Naive thymus-derived CD8-positive, alpha-beta T cell (primary cell): ENCODE measurements at regions not wholly inside any gene's neighbourhood (a gene's known extent, or its start where the extent isn't known, plus 50 kb on each side); places are given as distances from the start of the nearest gene placed in this dataset.

Experiments used
- ATAC-seq, 2 donors: fragments of 150-1000 bp; cut with Tn5 transposase in 1 of 2; sonication (Bioruptor Pico), chemical (Tn5 transposase) in 1 of 2; 1 replicate in 1 of 2; 2 replicates in 1 of 2; pipeline ENCODE4 v1.10.0; 2021; ENCODE audit warnings: mild to moderate bottlenecking in 2 of 2, moderate library complexity in 2 of 2
- POLR2A ChIA-PET: fragments of 350-600 bp; sonication (Branson Sonifier 250); formaldehyde crosslinking; loops from one replicate; lab custom pipeline; 2021; ENCODE audit warnings: antibody characterized with exemption; lab: Charles Lee
- DNase-seq, 10 donors: peaks; one replicate each; pipeline versions ENCODE4 v3.0.0 to v3.0.0-alpha.2; 2020 to 2022
- H3K27ac Mint-ChIP-seq, 10 donors: one replicate each; pipeline ENCODE4 v1.8.0; 2020 to 2022; ENCODE audit warnings: mild to moderate bottlenecking in 10 of 10, mixed read lengths in 10 of 10, moderate library complexity in 4 of 10, inconsistent platforms in 1 of 10
- H3K27me3 Mint-ChIP-seq, 5 donors: one replicate each; pipeline ENCODE4 v1.8.0; 2021 to 2022; ENCODE audit warnings: mixed read lengths in 5 of 5
- H3K36me3 Mint-ChIP-seq, 3 donors: one replicate each; pipeline ENCODE4 v1.8.0; 2020 to 2022; ENCODE audit warnings: mixed read lengths in 3 of 3, mild to moderate bottlenecking in 2 of 3, inconsistent platforms in 1 of 3
- H3K4me1 Mint-ChIP-seq, 4 donors: one replicate each; pipeline ENCODE4 v1.8.0; 2021 to 2022; ENCODE audit warnings: mixed read lengths in 4 of 4
- H3K4me3 Mint-ChIP-seq, 10 donors: one replicate each; pipeline ENCODE4 v1.8.0; 2020 to 2022; ENCODE audit warnings: mild to moderate bottlenecking in 10 of 10, mixed read lengths in 10 of 10, moderate library complexity in 6 of 10, inconsistent platforms in 1 of 10
- H3K9me3 Mint-ChIP-seq, 9 donors: one replicate each; pipeline ENCODE4 v1.8.0; 2020 to 2022; ENCODE audit warnings: mixed read lengths in 9 of 9, mild to moderate bottlenecking in 3 of 9, inconsistent platforms in 1 of 9, moderate library complexity in 1 of 9

DNA sequence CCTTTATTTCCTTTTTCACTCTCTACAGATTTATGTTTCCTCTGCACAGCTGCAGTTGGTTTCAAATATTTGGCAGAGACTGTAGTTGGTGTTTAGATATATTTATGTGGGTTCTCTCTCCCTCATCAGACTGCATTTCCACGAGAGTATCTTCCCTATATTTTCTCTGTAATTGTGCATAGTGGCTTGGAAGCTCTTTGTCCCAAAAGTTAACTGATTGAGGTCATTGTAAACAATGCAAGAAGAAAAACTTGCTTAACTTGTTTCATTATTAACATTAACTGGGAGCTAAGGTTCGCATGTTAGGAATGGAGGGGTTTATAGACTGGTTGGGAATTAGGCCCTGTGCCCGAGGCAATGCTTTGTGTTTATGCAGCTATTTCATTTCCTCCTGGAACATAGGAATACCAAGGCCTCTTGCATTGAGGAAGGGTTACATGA lies 216.9 kb upstream of the HMGA2 start:
- no peak overlapping the region for H3K4me3 Mint-ChIP-seq
- ATAC-seq (no peak), DNase-seq (no peak)
- POLR2A ChIA-PET: no interaction called here
- H3K27me3 Mint-ChIP-seq: peaks cover 0 to 17% (median 5%) of the 10 kb centered on the region in 5 donors
- H3K27ac Mint-ChIP-seq: no peak overlapping the region
- no peaks in the 10 kb centered on the region for H3K4me1 Mint-ChIP-seq
- H3K36me3 Mint-ChIP-seq: no peaks in the 10 kb centered on the region
- H3K9me3 Mint-ChIP-seq: peaks cover 0 to 3% (median 0%) of the 10 kb centered on the region in 9 donors

DNA sequence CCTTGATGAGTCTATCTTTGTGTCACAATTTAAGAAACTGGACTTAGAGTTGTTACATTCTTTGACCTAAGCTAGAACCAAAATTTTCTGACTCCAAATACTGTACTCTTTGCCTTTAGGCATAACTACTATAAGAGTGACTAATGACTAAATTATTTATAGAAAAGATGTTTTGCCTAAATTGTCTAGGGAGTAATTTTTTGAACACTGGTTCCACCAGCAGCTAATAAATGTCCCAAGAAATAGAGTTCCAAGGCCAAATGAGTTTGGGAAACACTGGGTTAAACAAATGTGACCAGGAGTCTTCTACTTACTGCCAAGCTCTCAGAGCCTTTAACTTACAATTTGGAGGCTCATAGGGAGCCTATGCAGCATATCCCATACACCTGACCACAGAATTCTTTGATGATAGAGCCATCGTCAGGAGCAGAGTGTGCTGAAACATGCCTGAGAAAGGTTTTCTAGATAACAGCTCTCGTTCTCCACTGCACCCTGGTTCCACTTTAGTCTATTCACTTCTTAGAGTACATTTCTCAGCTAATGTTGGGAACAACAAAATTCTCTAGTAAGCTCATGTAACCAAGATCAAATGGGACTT lies 215.9 kb upstream of the HMGA2 start:
- ATAC-seq: no peak
- POLR2A ChIA-PET: no interaction called here
- Mint-ChIP-seq H3K4me1 (no peaks in the 10 kb centered on the region), H3K27me3 (peaks cover 0 to 22% (median 5%) of the 10 kb centered on the region in 5 donors), H3K36me3 (no peaks in the 10 kb centered on the region), H3K4me3 (no peak overlapping the region), H3K9me3 (peaks cover 0 to 3% (median 2%) of the 10 kb centered on the region in 9 donors), H3K27ac (no peak overlapping the region)
- DNase-seq: no peak

DNA sequence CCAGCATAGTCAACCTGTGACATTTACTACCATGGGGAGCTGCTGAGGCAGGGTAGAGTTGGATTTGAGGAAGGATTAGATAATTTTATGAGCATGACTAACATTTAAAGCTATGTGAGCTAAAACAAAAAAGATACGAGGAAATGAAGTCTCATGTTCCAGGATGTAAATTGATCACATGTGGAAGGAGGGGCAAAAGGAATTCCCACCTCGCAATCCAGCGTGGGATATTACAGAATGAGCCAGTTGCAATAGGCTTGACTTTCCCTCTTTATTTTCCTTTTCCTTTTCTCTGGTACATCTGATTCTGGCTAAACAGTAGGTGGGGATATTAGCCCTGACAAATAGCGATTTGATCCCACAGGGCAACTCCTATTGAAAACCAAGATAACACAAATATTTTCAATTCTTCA lies 214.9 kb upstream of the HMGA2 start:
- Mint-ChIP-seq H3K27me3 (peaks cover 3 to 25% (median 9%) of the 10 kb centered on the region in 5 donors), H3K4me3 (no peak overlapping the region), H3K9me3 (peaks cover 0 to 4% (median 2%) of the 10 kb centered on the region in 9 donors), H3K4me1 (no peaks in the 10 kb centered on the region), H3K36me3 (no peaks in the 10 kb centered on the region), H3K27ac (no peak overlapping the region)
- DNase-seq (no peak), ATAC-seq (no peak)
- POLR2A ChIA-PET: no interaction called here

DNA sequence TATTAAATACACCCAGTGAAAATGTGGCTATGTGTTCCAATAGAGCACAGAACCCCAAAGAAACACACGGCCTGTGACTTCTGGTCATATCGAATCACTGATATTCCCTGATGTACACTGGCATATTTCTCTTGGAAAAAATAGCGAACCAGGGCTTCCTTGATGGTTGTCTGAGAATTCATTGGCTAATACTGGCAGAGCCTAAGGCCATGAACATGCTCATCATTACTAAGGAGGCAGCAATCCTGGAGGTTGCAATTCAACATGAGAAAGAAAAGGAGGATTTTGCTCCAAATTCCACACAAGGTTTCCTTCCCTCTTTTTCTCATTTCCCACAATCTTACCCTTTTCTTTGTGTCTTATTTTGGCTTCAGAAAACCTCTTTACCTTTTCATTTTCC lies 212.9 kb upstream of the HMGA2 start:
- H3K9me3 Mint-ChIP-seq: peaks cover 0 to 8% (median 2%) of the 10 kb centered on the region in 9 donors
- no peak overlapping the region for H3K4me3 Mint-ChIP-seq
- H3K36me3 Mint-ChIP-seq: no peaks in the 10 kb centered on the region
- H3K27me3 Mint-ChIP-seq: peaks cover 2 to 23% (median 8%) of the 10 kb centered on the region in 5 donors
- POLR2A ChIA-PET: no interaction called here
- ATAC-seq: no peak
- no peak overlapping the region for H3K27ac Mint-ChIP-seq
- no peaks in the 10 kb centered on the region for H3K4me1 Mint-ChIP-seq
- DNase-seq: no peak

DNA sequence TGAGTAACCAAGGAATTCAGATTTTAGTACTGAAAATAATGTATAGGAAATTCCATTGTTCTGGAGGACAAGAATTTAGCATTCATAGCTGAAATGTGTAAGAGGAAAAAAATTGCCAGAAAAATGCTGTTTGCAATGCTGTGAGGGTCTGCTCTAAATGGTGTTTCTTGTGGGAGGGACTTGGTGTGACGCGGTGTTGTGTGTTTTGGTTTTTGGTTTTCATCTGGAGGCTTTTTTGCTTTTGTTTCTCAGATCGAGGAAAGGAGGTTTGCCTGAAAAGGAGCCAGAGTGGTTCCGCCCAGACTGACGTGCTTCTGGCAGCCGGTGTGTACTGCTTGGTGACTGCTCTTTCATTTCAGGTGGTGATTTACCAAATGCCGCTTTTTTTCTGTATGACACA lies 211.8 kb upstream of the HMGA2 start:
- peaks cover 2 to 22% (median 10%) of the 10 kb centered on the region in 5 donors for H3K27me3 Mint-ChIP-seq
- H3K27ac Mint-ChIP-seq: no peak overlapping the region
- H3K36me3 Mint-ChIP-seq: no peaks in the 10 kb centered on the region
- ATAC-seq: no peak
- no peak overlapping the region for H3K4me3 Mint-ChIP-seq
- H3K4me1 Mint-ChIP-seq: no peaks in the 10 kb centered on the region
- no peak for DNase-seq
- H3K9me3 Mint-ChIP-seq: peaks cover 0 to 11% (median 2%) of the 10 kb centered on the region in 9 donors
- POLR2A ChIA-PET: no interaction called here

DNA sequence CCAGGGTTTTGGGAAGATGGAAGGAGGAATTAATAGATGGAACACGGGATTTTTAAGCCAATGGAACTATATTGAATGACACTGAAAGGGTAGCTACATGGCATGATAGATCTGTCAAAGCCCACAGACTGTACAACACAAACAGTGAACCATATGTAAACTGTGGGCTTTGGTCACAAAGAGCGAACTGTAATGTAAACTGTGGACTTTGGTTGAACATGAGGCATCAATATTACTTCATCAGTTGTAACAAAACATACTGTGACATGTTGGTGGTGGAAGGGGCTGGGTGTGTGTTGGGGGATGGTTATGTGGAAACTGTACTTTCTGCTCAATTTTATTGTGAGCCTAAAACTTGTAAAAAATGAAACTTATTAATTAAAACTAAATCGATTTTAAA lies 210.6 kb upstream of the HMGA2 start:
- no peak overlapping the region for H3K4me3 Mint-ChIP-seq
- H3K36me3 Mint-ChIP-seq: no peaks in the 10 kb centered on the region
- DNase-seq (no peak), ATAC-seq (no peak)
- H3K27ac Mint-ChIP-seq: no peak overlapping the region
- H3K4me1 Mint-ChIP-seq: no peaks in the 10 kb centered on the region
- POLR2A ChIA-PET: no interaction called here
- peaks cover 0 to 11% (median 0%) of the 10 kb centered on the region in 9 donors for H3K9me3 Mint-ChIP-seq
- peaks cover 2 to 26% (median 17%) of the 10 kb centered on the region in 5 donors for H3K27me3 Mint-ChIP-seq

DNA sequence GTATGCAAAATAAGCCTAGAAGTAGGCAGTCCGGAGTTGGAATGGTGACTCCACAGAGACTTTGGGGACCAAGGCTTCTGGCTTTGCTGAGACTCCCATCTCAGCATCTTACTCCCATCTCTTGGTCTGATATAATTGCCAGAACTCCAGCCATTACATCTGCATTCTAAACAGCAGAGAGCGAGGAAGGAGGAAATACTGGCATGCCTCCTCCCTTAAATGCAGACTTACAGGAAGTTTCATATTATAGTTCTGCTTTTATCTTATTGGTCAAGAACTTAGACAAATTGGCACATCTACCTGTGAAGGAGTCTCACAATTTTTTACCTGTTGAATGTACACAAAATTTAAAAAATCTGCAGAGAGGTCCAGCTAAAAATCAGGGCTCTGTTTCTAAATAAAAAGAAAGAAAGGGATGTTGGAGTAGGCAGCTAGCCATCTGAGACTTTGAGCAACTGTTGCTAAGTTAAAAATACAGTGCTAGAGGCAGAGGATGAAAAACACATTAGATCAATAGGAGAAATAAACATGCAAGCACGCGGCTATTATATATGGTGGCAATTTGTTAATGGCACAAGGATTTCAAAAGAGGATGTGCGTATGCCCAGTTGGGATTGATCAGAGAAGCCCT lies 209.9 kb upstream of the HMGA2 start:
- Mint-ChIP-seq H3K4me1 (no peaks in the 10 kb centered on the region), H3K36me3 (no peaks in the 10 kb centered on the region), H3K27me3 (peaks cover 5 to 31% (median 20%) of the 10 kb centered on the region in 5 donors), H3K9me3 (peaks cover 0 to 11% (median 0%) of the 10 kb centered on the region in 9 donors), H3K4me3 (no peak overlapping the region), H3K27ac (no peak overlapping the region)
- DNase-seq: no peak
- POLR2A ChIA-PET: no interaction called here
- ATAC-seq: no peak

DNA sequence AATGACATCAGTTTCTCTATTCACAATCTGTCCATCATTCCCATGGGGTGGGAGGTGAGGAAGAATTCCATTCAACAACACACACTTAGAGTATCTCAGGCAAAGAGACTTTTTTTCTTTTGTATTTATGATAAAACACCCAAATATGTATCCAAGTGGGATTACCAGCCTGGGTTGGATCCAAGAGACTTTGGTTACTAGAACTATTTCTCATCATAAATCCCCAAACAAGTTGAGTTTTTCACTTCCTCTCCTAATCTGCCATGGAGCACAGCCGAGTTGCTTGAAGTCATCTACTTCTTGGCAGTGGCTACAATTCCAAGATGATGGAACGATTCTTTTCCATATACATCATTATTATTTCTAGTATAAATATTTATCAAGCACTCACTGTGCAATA lies 209.2 kb upstream of the HMGA2 start:
- ATAC-seq: no peak
- H3K9me3 Mint-ChIP-seq: peaks cover 0 to 11% (median 0%) of the 10 kb centered on the region in 9 donors

DNA sequence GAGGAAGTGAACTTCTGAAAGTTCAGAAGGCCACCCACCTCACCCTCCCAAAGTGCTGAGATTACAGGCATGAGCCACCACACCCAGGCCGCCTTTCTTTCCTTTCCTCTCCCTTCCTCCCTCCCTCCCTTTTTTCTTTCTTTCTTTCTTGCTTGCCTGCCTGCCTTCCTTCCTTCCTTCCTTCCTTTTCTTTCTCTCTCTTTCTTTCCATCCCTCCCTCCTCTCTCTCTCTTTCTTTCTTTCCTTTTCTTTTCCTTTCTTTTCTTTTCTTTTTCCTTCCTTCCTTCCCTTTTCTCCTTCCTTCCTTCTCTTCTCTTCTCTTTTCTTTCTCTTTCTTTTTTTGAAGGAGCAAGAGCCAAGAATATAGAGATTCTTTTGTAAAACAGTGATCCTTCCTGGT lies 208.3 kb upstream of the HMGA2 start:
- Mint-ChIP-seq H3K4me1 (no peaks in the 10 kb centered on the region), H3K27ac (no peak overlapping the region), H3K27me3 (peaks cover 5 to 31% (median 20%) of the 10 kb centered on the region in 5 donors), H3K4me3 (no peak overlapping the region), H3K36me3 (no peaks in the 10 kb centered on the region), H3K9me3 (peaks cover 0 to 11% (median 0%) of the 10 kb centered on the region in 9 donors)
- DNase-seq (no peak), ATAC-seq (no peak)
- POLR2A ChIA-PET: no interaction called here

More for the DNA sequence above, 209.2 kb upstream of the HMGA2 start:
- DNase-seq: no peak
- Mint-ChIP-seq H3K27me3 (peaks cover 5 to 32% (median 20%) of the 10 kb centered on the region in 5 donors), H3K4me3 (no peak overlapping the region), H3K36me3 (no peaks in the 10 kb centered on the region), H3K4me1 (no peaks in the 10 kb centered on the region), H3K27ac (no peak overlapping the region)
- POLR2A ChIA-PET: no interaction called here

DNA sequence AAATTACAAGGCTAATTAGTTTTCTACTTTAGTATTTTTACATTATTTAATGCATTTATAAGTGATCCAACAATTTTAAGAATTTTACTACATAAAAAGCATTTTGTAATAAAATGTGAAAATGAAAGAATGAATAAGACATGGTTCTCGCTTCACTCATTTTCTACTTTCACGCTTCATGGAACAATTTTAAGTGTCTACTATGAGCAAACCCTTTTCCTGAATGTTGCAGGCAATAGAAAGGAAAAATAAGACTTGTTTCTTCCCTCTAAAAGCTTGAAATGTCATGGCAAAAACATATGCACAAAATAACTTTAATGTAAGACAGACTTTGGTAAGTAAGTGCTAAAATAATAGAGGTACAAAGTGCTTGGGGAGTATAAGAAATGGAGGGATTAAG lies 205.7 kb upstream of the HMGA2 start:
- peaks cover 0 to 11% (median 0%) of the 10 kb centered on the region in 9 donors for H3K9me3 Mint-ChIP-seq
- H3K27me3 Mint-ChIP-seq: peaks cover 5 to 31% (median 20%) of the 10 kb centered on the region in 5 donors
- H3K36me3 Mint-ChIP-seq: no peaks in the 10 kb centered on the region
- no peak overlapping the region for H3K4me3 Mint-ChIP-seq
- ATAC-seq (no peak), DNase-seq (no peak)
- peak overlapping the region in 1 of 10 donors; percentile 0 for H3K27ac Mint-ChIP-seq
- POLR2A ChIA-PET: no interaction called here
- H3K4me1 Mint-ChIP-seq: no peaks in the 10 kb centered on the region

DNA sequence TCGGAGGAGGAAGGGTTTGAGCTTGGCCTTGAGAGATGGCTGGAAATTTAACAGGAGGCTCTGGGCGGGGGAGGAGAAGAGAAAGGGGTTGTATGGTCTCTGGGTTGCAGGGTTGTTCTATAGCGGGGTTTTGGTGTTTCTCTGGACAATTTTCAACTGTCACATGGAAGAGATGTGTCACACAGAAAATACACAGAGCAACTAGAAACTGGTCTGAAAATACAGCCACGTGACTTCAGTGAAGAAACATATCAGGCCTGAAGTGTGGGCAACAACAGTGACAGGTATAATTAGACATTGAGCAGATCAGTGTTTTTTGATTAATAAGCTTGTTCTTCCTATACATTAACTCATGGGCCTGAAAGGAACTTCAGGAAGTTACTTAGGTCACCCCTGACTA lies 205.3 kb upstream of the HMGA2 start:
- no peaks in the 10 kb centered on the region for H3K4me1 Mint-ChIP-seq
- ATAC-seq: no peak
- POLR2A ChIA-PET: no interaction called here
- peaks cover 0 to 11% (median 0%) of the 10 kb centered on the region in 9 donors for H3K9me3 Mint-ChIP-seq
- H3K27ac Mint-ChIP-seq: peak overlapping the region in 1 of 10 donors; percentile 0
- no peaks in the 10 kb centered on the region for H3K36me3 Mint-ChIP-seq
- H3K4me3 Mint-ChIP-seq: no peak overlapping the region
- H3K27me3 Mint-ChIP-seq: peaks cover 5 to 32% (median 18%) of the 10 kb centered on the region in 5 donors
- no peak for DNase-seq

DNA sequence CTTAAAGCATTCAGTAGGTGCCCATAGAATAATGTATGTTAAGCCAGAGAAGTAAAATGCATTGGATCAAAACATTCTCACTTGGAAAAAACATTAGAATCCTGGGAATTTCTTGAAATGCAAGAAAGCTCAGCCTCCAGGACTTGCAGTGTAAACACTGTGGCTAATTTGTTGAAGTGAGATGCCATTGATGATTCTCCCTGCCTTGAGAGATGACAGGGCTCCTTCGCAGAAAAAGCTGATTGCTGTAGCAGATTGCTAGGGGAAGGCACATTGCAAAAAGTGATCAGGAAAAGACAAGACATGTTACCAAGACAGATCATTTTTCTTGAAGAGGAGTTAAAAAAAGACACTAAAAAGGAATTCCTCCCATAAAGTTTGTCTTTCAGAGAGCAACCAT lies 204.2 kb upstream of the HMGA2 start:
- ATAC-seq (no peak), DNase-seq (no peak)
- H3K27me3 Mint-ChIP-seq: peaks cover 5 to 36% (median 18%) of the 10 kb centered on the region in 5 donors
- no peaks in the 10 kb centered on the region for H3K4me1 Mint-ChIP-seq
- no peaks in the 10 kb centered on the region for H3K36me3 Mint-ChIP-seq
- peaks cover 0 to 11% (median 0%) of the 10 kb centered on the region in 9 donors for H3K9me3 Mint-ChIP-seq
- POLR2A ChIA-PET: no interaction called here
- no peak overlapping the region for H3K27ac Mint-ChIP-seq
- H3K4me3 Mint-ChIP-seq: no peak overlapping the region

DNA sequence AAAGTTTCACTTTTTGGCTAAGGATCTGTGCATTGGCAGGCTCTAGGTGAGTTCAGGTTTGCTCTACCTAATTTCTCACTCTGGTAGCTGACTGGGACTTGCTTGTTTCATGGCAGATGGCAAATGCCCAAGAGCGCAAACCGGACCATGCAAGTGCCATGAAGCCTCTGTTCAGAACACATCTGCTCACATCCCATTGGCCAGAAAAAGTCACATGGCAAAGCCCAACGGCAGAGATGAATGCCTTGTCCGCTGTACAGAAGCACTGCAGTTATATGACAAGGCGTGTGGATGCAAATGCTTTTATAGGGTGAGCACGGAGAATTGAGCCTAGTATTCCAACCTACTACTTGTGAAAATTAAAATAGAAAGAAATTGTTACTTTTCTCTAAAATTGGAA lies 202.2 kb upstream of the HMGA2 start:
- peaks cover 3 to 25% (median 16%) of the 10 kb centered on the region in 5 donors for H3K27me3 Mint-ChIP-seq
- H3K4me1 Mint-ChIP-seq: no peaks in the 10 kb centered on the region
- H3K36me3 Mint-ChIP-seq: no peaks in the 10 kb centered on the region
- no peak overlapping the region for H3K27ac Mint-ChIP-seq
- POLR2A ChIA-PET: no interaction called here
- DNase-seq (no peak), ATAC-seq (no peak)
- H3K4me3 Mint-ChIP-seq: no peak overlapping the region
- peaks cover 0 to 2% (median 0%) of the 10 kb centered on the region in 9 donors for H3K9me3 Mint-ChIP-seq
